NCI-H1436 (cell line): ENCODE measurements at regions not wholly inside any gene's neighbourhood (a gene's known extent, or its start where the extent isn't known, plus 50 kb on each side); places are given as distances from the start of the nearest gene placed in this dataset.
"Not testable (repeated sequence)": the region's sequence is repeated elsewhere in the genome, so short reads cannot be mapped to it uniquely, and the experiment has no call there.

ENCODE experiments used
- DNase-seq: peaks from one replicate; lab custom pipeline; 2025; lab: John Stamatoyannopoulos, UW

DNA sequence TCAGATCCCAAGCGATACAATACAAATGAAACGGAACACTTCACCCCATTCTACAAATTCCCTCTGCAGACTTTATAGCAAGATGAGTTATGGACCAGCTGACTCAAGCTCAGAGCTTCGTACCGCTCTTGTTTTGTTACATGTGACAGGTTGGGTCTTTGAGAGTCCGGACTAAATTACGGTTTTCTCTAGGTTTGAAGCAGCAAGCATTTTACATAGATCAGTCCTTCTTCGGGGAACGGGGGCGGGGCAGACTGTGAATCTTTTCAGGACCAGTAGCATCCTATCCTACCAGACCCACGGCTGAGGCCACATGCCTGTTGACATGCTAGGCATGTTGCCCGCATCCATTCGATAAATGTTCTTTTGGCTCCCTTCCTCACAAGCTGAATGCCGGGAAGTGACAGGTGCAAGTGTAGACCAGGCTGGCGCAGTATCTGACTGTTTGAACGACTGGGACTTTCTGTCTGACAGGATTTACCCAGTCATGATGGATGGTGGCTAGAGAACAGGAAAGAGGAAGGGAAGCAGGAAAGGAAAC, 811.0 kb upstream of the GRAMD2B start:
- DNase-seq = no peak

DNA sequence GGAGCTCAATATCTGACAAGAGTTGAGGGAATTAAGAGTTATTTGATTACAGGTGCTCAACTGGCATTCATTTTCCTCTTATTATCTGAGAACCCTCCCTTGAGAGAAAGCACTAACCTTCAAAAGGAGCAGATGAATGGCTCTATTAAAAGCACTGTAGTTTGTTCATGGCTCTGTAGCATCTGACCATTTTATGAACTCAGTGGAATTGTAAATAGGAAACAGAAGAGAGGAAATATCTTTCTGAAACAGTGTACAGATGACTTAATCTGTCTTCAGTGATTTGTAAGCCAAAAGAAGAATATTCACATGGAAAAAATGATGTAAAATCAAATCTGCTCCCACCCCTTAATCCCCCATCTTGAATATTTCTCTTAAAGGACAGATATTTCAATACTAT, 810.4 kb upstream of the GRAMD2B start:
- DNase-seq = peak; percentile 92

- no peak for DNase-seq
These were observed 793.0 kb upstream of the GRAMD2B start for GRCh38 chr5:125630237-125630636.

- DNase-seq = no peak
These were observed 789.7 kb upstream of the GRAMD2B start for GRCh38 chr5:125633523-125633922.

GRCh38 chr5:125634216-125634835, 788.9 kb upstream of the GRAMD2B start:
- DNase-seq = peak; percentile 34

DNA sequence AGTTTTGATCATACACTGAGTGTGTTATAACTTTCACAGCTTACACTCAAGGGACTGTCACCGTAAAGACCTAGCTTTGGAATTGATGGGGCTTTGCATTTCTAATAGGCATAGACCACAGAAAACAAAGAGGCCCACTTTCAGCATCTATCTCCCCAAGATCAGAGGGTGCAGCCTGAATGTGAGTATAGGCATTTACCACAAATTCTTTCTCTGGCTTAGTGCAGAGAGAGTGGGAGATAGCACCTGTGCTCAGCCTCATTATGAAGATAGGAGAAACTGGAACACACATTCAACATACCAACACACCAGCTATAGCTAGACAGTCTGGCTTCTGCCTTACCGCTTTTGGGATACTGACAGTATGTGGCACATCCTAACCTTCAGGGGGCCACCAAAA, 783.4 kb upstream of the GRAMD2B start:
- no peak for DNase-seq

GRCh38 chr5:125652761-125653160, 770.4 kb upstream of the GRAMD2B start:
- no peak for DNase-seq

DNA sequence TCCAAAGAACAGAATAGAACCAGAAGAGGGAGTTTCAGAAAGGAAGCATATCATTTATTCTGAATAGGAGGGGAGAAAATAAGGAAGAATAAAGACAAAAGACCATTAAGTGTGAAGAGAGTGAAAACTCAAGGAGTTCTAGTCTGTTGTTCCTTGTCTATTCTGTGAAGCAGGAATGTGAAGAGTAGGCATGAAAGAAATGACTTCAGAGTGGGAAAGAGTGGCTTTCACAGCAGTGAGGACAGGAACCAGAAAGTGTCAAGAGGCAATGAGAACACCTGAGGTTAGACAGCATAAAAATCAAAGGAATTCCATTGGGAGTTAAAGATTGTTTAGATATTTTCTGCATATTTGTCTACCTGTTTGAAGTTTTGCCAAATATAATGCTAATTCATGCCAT, 768.8 kb upstream of the GRAMD2B start:
- DNase-seq = no peak

DNA sequence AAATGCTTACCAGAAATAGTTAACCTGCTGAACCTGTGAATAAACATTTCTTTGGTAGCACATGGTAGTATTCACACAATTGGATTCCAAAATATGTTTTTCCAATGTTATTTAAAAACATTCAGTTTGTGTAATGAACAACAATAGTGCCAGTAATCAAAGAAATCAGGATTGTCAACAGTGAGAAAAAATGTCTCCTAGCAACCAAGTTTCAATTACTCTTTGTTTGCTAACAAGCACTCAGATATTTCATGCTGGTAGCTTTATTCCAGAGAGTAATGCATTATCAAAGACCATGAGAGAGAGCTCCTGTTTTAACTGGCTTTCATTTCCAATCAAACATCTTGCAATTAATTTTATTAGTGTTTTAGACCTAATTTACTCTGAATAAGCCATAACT, 768.1 kb upstream of the GRAMD2B start:
- peak; percentile 23 for DNase-seq

GRCh38 chr5:125657936-125658335, 765.3 kb upstream of the GRAMD2B start:
- peak; percentile 68 for DNase-seq

DNA sequence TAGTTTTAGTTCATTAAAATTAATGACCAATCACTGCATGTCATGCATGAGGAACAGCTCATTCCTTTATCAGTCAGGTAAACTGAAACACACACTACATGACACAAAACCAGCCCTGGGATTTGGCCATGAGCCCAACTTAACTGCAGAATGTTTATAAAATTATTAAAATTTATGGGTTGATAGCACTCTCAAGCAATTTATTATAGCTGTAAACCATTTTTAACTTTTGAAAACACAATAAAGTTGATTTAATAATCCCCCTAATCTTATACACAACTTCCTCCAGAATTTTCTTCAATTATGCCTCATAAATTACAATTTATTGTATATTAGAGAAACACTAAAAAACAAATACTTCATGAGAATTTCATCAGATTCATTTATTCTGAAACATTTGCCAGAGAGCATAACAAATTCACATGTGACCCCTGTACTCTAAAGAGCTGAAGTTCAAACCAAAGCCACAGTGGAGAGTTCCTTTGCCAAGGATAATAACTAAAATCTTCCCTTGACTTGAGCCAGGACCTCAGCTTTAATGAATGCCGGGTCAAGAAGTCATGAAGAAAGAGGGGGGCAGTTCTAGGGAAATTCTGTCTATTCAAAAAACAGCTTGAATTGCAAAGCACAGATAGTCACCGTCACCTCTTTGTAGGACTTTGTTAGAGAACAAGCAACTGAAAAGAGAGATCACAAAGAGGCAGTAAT, 763.7 kb upstream of the GRAMD2B start:
- no peak for DNase-seq

DNA sequence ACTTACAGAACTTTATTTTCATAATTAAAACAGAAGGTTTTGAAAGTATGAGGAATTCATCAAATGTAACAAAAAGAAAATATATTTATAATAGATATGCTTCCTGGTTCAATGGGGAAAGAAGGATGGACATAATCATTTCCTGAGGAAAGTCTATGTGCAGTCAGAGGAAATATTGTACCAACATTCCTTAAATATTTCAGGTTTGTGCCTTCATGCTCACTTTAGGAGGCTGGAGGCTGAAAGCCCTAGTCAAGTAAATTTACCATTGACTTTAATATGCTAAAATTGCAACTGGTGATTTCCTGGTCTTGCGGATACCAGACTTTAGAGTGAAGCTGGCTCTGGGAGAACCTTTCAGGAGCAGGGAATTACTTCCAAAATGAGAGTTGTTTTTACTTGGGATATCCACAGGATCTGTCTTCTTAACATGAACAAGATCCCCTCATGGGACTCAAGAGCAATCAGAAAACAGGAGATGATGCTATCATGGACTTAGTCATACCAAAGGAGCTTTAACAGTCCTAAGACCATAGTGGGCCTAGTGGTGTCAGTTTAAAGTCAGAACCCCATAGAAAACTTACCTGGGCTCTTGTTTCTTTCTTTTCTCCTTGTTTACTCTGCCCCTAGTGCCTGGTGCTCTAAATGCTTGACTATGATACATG, 762.8 kb upstream of the GRAMD2B start:
- no peak for DNase-seq

GRCh38 chr5:125661584-125661983, 761.6 kb upstream of the GRAMD2B start:
- no peak for DNase-seq

- peak; percentile 61 for DNase-seq
These were observed 754.3 kb upstream of the GRAMD2B start for GRCh38 chr5:125668884-125669283.

DNA sequence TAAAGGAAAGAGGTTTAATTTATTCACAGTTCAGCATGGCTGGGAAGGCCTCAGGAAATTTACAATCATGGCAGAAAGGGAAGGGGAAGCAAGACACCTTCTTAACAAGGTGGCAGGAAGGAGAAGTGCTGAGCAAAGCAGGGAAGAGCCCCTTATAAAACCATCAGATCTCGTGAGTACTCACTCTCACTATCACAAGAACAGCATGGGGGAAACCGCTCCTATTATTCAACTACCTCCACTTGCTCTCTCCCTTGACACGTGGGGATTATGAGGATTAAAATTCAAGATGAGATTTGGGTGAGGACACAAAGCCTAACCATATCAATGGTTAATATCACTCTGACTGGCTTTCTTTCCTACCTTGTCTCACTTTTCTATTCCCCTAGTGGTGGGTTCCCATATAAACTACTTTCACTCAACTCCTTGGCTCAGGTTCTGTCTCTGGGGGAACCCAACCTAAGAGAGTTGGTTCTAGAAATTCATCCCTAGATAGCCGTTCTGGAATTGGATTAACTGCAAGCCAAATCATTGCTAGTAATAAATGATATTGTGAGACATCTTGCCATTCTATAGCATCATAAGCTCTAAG, 749.8 kb upstream of the GRAMD2B start:
- DNase-seq = no peak

DNA sequence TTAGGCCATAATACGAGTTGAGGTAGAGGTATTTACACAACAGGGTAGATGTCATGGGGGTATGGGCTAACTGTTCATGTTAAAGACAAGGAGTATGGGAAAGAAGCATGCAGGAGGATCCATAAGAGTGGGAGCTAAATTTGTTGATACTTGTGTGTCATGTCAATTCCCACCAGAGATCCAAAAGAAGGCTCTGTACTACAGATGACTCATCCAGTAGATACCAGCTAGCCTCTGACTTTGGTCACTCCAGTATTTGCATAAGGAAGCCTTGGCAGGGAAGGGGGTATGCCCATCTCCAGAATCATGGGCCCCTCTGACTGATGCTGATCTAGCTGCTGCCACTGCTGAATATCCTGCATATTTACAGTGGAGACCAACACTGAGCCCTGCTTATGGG, 743.7 kb upstream of the GRAMD2B start:
- DNase-seq = no peak

- no peak for DNase-seq
These were observed 739.5 kb upstream of the GRAMD2B start for GRCh38 chr5:125683669-125684068.

DNA sequence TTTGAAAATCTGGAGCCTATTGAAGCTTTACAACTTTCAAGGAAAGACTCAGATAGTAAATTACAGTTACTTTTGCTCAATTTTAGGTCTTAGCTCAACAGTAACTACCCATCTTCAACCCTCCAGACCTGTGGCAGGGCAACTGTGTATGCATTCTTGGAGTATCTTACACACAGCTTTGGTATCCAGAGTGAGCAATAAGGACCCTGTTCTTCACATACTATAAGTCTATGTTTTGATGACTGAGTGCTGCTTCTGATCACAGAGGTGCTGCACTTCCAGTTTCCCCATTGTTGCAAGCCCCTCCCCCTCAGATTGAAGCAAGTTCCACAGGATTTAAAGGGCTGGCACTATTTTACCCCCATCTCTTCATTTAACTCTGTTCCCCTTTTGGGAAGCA, 737.4 kb upstream of the GRAMD2B start:
- no peak for DNase-seq

DNA sequence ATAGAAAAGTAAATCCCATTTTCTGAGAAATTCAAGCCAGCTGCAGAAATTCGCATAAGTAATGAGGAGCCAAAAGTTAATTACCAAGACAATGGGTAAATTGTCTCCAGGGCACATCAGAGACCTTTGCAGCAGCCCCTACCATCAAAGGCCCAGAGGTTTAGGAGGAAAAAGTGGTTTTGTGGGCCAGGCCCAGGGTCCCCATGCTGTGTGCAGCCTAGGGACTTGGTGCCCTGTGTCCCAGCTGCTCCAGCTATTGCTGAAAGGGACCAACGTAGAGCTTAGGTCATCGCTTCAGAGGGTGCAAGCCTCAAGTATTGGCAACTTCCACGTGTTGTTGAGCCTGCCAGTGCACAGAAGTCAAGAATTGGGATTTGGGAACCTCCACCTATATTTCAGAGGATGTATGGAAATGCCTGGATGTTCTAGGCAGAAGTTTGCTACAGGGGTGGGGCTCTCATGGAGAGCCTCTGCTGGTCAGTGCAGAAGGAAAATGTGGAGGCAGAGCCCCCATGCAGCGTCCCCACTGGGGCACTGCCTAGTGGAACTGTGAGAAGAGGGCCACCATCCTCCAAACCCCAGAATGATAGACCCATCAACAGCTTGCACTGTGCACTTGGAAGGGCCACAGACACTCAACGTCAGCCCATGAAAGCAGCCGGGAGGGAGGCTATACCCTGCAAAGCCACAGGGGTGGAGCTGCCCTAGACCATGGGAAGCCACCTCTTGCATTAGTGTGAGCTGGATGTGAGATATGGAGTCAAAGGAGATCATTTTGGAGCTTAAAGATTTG, 731.3 kb upstream of the GRAMD2B start:
- not testable (repeated sequence) for DNase-seq

DNA sequence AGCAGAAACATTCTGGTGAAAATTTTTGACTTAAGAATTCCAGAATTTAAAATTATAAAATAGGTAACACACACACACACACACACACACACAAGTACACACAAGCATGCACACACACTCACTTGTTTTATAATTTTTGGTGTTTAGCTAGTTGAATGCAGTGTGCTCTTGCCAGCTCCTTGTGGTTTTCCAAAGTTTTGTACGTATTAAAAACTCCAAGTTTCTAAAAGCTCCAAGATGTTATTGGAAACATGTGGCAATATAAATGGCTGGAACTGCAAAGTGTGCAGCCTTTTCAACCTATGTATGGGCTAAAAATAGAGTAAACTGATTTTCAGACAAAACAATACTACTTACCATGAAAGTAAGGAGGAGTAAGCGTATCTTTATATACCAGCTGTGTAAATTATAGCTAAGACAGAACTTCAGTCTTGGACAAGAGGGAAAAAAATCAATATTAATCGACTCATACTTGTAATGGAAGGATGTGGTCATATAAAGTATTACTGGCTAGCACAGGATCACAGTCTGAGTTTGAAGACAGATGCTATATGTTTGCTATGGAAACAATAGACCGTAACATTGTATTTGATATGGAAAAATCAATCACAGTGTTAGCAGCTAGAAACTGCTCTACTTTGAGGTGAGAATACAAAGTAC, 727.1 kb upstream of the GRAMD2B start:
- no peak for DNase-seq

DNA sequence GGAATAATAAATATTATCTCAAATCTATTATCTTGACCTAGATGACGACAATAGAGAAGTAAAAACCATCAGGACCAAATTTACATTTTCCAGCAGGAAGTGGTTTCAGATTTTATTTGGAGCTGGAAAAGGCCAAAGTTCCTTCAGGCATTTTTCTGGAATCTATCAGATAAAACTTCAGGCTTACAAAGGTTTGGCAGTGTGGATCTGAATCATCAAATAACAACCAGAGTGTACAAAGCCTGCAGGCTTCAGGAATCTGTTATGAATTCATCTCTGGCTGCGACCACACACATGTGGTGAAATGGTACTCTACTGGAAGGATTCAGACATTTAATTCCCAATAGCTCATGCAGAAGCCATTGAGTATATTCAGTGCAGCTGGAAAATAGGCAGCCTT, 726.4 kb upstream of the GRAMD2B start:
- DNase-seq = no peak
